Mucosa of rectum (tissue), 2 donors: ENCODE measurements at regions not wholly inside any gene's neighbourhood (a gene's known extent, or its start where the extent isn't known, plus 50 kb on each side); places are given as distances from the start of the nearest gene placed in this dataset.
"Not testable (repeated sequence)": the region's sequence is repeated elsewhere in the genome, so short reads cannot be mapped to it uniquely, and the experiment has no call there.

ENCODE experiments used
- H3K27ac ChIP-seq, 2 donors: one replicate each; pipeline ENCODE4 v1.7.0; 2013; ENCODE audit warnings: inconsistent platforms in 2 of 2, low read depth in 2 of 2, low read length in 2 of 2
- H3K27me3 ChIP-seq, 2 donors: one replicate each; pipeline ENCODE4 v1.7.0; 2013; ENCODE audit warnings: low read length in 2 of 2; ENCODE audit not compliant: control insufficient read depth in 2 of 2, insufficient read depth in 2 of 2
- H3K36me3 ChIP-seq, 2 donors: one replicate each; pipeline ENCODE4 v1.7.0; 2013; ENCODE audit warnings: low read length in 2 of 2; ENCODE audit not compliant: control insufficient read depth in 2 of 2, insufficient read depth in 2 of 2
- H3K4me1 ChIP-seq, 2 donors: one replicate each; pipeline ENCODE4 v1.7.0; 2013; ENCODE audit warnings: low read length in 2 of 2, mild to moderate bottlenecking in 1 of 2; ENCODE audit not compliant: control insufficient read depth in 2 of 2, insufficient read depth in 2 of 2
- H3K4me3 ChIP-seq, 2 donors: one replicate each; pipeline ENCODE4 v1.7.0; 2013; ENCODE audit warnings: low read length in 2 of 2
- H3K9ac ChIP-seq, 2 donors: one replicate each; pipeline ENCODE4 v1.7.0; 2013; ENCODE audit warnings: low read length in 2 of 2, low read depth in 1 of 2, mild to moderate bottlenecking in 1 of 2
- H3K9me3 ChIP-seq, 2 donors: one replicate each; pipeline ENCODE4 v1.7.0; 2013; ENCODE audit warnings: low read length in 2 of 2; ENCODE audit not compliant: control insufficient read depth in 2 of 2
- donor health status: healthy.
- donor health status: Normal muscosa, but diverticular disease.

DNA sequence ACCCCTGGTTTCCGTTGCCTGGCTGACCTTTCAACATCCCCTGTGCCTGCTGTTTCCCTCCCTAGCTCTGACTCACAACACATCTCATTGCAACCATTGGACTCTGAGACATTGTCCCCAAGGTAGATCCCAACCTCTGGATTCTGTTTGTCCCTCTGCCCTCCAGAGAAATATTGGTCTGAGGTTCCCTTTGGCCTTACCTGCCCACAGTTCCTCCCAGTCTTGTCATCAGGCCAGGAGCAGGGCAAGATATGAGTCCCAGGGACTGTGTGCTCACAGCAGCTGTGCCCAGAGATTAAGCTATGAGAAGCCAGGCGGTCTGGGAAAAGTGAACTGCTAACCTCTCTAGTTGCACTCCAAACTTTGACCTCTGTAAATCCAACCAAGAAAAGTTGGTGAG lies 168.2 kb upstream of the NR2F2 start:
- H3K9me3 ChIP-seq, result no peaks in the 10 kb centered on the region
- H3K9ac ChIP-seq, result no peak overlapping the region
- no peaks in the 10 kb centered on the region for H3K36me3 ChIP-seq
- H3K27ac ChIP-seq, result no peak overlapping the region
- H3K4me3 ChIP-seq, result no peak overlapping the region
- peaks cover 0 to 2% of the 10 kb centered on the region in 2 donors for H3K4me1 ChIP-seq
- H3K27me3 ChIP-seq, result no peaks in the 10 kb centered on the region

DNA sequence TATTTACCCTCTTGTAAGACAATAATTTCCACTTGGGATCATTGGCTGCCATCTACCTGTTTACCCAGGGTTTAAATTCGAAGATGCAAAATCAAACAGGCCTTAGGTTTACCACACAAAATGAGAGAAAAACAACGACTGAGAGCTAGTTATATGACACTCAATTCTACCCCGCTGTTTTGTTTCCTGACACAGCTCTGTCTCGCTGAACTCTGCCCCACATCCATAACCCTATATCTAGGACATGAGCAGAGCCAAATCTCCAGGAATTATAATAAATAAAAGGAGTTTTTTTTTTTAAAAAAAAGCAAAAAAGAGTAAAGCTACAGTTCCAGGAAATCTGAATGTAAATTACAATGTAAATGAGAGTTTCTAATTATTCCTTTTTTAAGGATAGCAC lies 165.4 kb upstream of the NR2F2 start:
- Histone ChIP-seq H3K36me3 (no peaks in the 10 kb centered on the region), H3K9me3 (no peaks in the 10 kb centered on the region), H3K9ac (no peak overlapping the region), H3K27ac (no peak overlapping the region), H3K4me1 (no peaks in the 10 kb centered on the region), H3K27me3 (no peaks in the 10 kb centered on the region), H3K4me3 (no peak overlapping the region)

DNA sequence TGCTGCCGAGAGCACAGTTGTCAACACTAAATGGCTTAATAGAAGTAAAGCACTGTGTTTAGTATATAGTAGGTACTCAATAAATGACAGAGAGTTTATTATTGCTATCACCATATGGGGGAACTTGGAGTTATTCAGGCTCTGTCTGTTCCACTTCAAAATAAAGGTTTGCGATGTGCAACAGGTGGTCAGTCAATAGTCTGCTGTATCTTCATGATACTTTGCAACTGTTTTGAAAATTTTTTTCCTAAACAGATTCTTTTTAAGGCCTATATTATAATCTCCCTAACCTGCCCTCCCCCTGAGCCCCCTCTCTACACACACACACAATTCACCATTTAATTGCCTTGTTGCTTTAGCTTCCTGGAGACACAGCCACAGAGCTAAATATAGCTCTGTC lies 164.7 kb upstream of the NR2F2 start:
- Histone ChIP-seq H3K9ac (no peak overlapping the region), H3K27me3 (no peaks in the 10 kb centered on the region), H3K9me3 (no peaks in the 10 kb centered on the region), H3K4me3 (no peak overlapping the region), H3K36me3 (no peaks in the 10 kb centered on the region), H3K27ac (no peak overlapping the region), H3K4me1 (no peaks in the 10 kb centered on the region)

DNA sequence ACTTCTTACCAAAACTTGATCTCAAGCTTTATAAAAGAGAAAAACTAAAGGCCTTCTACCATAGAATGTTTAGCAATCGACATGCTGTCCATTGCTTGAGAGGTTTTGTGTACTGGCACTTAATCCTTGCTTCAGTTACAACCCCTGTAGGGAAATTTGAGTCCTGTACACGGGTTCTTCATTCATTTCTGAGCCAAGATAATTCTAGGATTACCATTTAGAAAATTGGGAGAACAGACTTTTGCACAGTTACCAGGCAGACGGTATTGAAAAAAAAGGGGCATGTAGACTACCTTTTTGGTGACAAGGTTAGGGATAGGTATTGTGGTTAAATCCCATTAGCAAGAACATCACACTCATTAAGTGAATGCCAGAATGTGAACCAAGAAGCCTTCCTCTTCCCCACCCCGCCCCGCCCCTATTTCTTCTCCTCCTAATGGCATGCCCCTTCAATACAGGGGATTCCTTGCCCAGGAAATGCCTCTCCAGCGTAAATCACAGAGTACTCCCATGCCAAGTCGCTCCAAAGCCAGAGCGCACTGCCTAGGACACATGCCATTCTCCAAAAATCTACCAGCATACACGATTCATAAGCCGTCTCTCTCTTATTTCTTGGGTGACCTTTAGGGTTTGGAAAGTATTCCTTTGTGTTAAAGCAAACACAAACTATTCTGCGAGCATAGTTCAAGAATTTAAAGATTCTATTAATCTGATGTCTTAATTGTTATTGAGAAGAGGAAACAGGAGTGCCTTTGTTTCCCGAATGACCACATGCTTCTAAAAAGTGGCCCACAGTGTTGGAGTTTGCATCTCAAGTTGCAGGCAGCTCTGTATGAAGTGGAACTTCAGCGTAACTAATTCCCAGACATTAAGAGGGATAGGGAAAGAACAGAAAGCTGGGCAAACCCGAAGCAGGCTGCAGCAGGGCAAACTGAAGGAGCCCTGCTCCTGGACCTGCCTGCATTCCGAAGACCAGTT lies 164.0 kb upstream of the NR2F2 start:
- H3K9ac ChIP-seq, result no peak overlapping the region
- no peaks in the 10 kb centered on the region for H3K9me3 ChIP-seq
- no peak overlapping the region for H3K4me3 ChIP-seq
- H3K36me3 ChIP-seq, result no peaks in the 10 kb centered on the region
- H3K4me1 ChIP-seq, result no peaks in the 10 kb centered on the region
- no peaks in the 10 kb centered on the region for H3K27me3 ChIP-seq
- peak overlapping the region in 1 of 2 donors; percentile 6 for H3K27ac ChIP-seq

DNA sequence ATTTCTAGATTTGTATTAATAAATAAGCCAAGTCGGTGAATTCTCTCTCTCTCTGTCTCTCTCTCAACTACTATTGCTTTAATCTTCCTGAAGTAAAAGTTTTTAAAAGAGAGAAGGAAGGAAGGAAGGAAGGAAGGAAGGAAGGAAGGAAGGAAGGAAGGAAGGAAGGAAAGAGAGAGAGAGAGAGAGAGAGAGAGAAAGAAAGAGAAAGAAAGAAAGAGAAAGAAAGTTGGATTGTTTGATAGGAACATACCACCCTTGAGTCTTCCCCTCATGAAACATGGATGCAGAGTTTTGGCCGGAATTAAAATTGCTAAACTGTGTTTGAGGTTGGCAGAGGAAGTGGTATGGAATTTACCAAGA lies 159.9 kb upstream of the NR2F2 start:
- not testable (repeated sequence) for H3K36me3 ChIP-seq, H3K27me3 ChIP-seq, H3K4me1 ChIP-seq, H3K9me3 ChIP-seq, H3K4me3 ChIP-seq, H3K9ac ChIP-seq, H3K27ac ChIP-seq

DNA sequence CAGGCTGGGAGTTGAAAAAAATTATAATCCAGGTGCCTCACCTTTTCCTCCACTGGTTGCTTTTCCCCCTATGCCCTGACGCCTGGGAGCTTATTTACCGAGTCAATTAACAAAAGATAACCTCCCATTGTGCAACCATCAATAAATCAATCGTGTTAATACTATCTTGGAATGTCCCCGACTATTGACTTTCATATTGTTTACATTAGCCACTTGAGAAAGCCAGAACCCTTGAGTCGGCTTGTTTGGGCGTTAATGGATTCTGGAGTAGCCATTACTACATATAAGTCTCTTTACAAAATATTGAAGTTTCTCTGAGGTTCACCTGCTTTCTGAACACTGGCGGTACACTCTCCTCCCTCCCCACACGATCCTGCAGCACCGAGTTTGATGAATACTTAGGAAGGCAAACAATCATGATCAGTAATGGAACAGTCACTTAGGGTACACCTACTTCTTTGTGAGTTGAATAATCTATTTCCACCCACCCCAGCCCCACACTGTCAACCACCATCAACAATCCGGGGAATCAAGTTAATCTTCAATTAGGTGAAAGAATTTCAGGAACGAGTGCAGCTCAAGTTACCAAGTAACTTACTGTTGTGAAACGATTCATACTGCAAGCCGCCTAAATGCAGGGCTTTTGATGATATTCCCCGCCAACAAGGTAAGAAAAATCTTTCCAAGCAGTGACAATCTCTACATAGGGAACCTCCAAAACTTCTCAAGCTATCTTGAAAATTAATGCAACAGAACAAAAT lies 159.3 kb upstream of the NR2F2 start:
- Histone ChIP-seq H3K9ac (no peak overlapping the region), H3K27me3 (no peaks in the 10 kb centered on the region), H3K36me3 (no peaks in the 10 kb centered on the region), H3K4me1 (no peaks in the 10 kb centered on the region), H3K9me3 (no peaks in the 10 kb centered on the region), H3K4me3 (no peak overlapping the region), H3K27ac (no peak overlapping the region)

DNA sequence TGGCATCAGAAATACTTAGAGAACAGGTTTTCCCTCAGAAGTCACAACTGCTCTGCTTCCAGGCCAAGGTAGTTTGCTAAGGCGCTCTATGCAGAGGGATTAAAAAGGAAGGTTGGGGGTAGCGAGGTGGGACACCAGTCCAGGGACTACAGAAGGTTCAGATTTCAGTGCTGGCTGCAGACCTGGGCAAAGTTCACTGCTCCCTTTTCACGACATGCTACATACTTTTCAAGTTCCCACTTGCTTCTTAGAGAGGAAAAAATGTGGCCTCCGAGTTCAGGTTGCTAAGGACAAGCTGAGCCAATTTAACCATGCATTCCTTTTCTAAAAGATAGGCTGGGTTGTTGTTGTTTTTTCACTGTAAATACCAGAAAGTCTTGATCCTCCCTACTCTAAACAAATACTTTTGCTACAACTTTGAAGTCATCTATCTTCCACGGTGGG lies 158.6 kb upstream of the NR2F2 start:
- no peaks in the 10 kb centered on the region for H3K4me1 ChIP-seq
- H3K4me3 ChIP-seq, result no peak overlapping the region
- no peaks in the 10 kb centered on the region for H3K9me3 ChIP-seq
- no peaks in the 10 kb centered on the region for H3K27me3 ChIP-seq
- H3K27ac ChIP-seq, result no peak overlapping the region
- no peak overlapping the region for H3K9ac ChIP-seq
- no peaks in the 10 kb centered on the region for H3K36me3 ChIP-seq

DNA sequence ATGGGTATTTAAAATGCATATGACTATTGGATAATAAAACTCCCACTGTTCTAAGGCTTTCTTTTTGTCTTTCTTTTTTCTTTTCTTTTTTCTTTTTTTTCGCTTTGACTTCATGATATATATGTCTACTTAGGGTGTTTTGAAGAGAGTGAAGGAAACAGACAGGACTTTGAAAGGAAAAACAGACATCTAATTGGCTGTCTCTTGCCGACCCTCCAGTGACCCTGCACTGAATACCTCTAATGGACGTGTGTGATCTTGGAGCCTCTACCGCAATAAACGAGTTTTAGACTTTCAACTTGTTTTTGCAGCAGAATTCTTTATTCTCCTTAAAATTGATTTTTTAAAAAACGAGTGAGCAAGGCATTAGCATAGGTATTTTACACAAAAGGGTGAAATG lies 158.1 kb upstream of the NR2F2 start:
- no peaks in the 10 kb centered on the region for H3K9me3 ChIP-seq
- no peak overlapping the region for H3K4me3 ChIP-seq
- no peak overlapping the region for H3K9ac ChIP-seq
- H3K36me3 ChIP-seq, result no peaks in the 10 kb centered on the region
- no peak overlapping the region for H3K27ac ChIP-seq
- H3K4me1 ChIP-seq, result no peaks in the 10 kb centered on the region
- H3K27me3 ChIP-seq, result no peaks in the 10 kb centered on the region

DNA sequence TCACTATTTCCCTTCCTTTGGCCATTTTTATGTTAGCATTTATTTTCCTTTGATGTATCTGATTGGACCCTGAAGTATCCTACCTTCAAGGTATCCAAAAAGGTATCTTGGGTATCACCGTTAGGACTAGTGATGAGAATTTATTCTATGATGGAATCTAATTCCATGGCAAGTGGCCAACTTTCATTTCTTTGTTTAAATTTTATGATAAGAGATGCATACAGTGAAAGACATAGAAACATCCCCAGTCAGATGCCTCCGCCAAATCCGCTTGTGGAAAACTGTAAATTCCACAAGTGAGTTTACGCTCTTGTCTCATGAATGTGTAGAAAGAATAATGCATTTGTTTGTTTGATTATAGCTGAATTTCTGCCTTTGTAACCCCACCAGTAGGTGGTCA lies 153.7 kb upstream of the NR2F2 start:
- no peaks in the 10 kb centered on the region for H3K9me3 ChIP-seq
- H3K4me1 ChIP-seq, result peaks cover 0 to 3% of the 10 kb centered on the region in 2 donors
- no peak overlapping the region for H3K4me3 ChIP-seq
- H3K36me3 ChIP-seq, result no peaks in the 10 kb centered on the region
- no peak overlapping the region for H3K27ac ChIP-seq
- no peaks in the 10 kb centered on the region for H3K27me3 ChIP-seq
- no peak overlapping the region for H3K9ac ChIP-seq

DNA sequence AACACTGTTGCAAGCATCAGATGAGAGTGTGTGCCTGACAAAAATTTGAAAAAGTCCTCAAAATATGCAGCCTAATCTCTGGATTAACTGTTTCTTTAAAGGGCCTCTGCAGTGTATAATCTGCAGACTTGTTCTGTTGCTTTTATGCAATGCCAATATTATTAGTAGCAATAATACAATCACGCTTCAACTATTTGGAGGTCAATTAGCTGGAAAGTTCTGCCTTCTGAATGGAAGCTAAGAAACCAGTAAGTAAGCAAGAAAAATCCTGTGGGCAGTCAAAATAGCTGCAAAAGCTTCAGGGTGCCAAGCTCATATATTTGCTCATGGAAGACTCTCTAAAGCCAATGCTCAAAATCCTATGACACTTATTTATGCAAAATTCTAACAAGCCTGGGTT lies 153.2 kb upstream of the NR2F2 start:
- H3K4me1 ChIP-seq, result peaks cover 0 to 3% of the 10 kb centered on the region in 2 donors
- no peak overlapping the region for H3K9ac ChIP-seq
- H3K27me3 ChIP-seq, result no peaks in the 10 kb centered on the region
- no peaks in the 10 kb centered on the region for H3K36me3 ChIP-seq
- no peaks in the 10 kb centered on the region for H3K9me3 ChIP-seq
- H3K4me3 ChIP-seq, result no peak overlapping the region
- H3K27ac ChIP-seq, result no peak overlapping the region
